22Rv1 (cell line): ENCODE measurements at regions not wholly inside any gene's neighbourhood (a gene's known extent, or its start where the extent isn't known, plus 50 kb on each side); places are given as distances from the start of the nearest gene placed in this dataset.

Source experiments
- CTCF ChIP-seq: fragments of 450-650 bp; IDR thresholded peaks from 2 replicates; pipeline ENCODE4 v1.5.1; 2017; ENCODE audit warnings: mild to moderate bottlenecking
- ZFX ChIP-seq: fragments of 450-650 bp; IDR thresholded peaks from 2 replicates; pipeline ENCODE4 v1.6.1; 2017; ENCODE audit warnings: antibody characterized with exemption, borderline replicate concordance

GRCh38 chr16:86138121-86139085 lies 239.4 kb downstream of the IRF8 start:
- TF ChIP-seq CTCF, result no peak
- no peak for TF ChIP-seq ZFX
